ENCODE measurements at regions not wholly inside any gene's neighbourhood (a gene's known extent, or its start where the extent isn't known, plus 50 kb on each side); places are given as distances from the start of the nearest gene placed in this dataset.

DNA sequence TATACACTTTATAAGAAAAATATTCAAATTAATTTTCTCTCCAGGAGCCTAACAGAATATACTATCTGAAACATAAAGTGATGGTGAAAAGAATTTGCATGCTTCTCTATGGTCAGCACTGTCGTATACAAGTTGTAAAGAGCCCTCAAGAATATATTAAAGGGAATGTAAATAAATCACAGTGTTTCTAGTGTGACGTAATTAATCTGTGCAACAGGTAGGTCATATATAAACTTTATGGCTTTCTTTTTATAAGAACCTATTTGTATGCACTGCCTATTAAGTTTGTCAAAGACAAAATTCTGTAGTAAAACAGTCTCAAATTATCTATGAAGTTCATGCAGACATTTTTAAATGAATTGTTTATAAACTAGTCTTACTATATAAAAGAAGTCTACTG is 347.9 kb upstream of the EYS start:
- intact Hi-C loops (cut with DNase I): no loop called here
- no peak overlapping the region for H3K4me3 ChIP-seq
- no peaks in the 10 kb centered on the region for H3K36me3 ChIP-seq
- TF ChIP-seq, protein P1, sequence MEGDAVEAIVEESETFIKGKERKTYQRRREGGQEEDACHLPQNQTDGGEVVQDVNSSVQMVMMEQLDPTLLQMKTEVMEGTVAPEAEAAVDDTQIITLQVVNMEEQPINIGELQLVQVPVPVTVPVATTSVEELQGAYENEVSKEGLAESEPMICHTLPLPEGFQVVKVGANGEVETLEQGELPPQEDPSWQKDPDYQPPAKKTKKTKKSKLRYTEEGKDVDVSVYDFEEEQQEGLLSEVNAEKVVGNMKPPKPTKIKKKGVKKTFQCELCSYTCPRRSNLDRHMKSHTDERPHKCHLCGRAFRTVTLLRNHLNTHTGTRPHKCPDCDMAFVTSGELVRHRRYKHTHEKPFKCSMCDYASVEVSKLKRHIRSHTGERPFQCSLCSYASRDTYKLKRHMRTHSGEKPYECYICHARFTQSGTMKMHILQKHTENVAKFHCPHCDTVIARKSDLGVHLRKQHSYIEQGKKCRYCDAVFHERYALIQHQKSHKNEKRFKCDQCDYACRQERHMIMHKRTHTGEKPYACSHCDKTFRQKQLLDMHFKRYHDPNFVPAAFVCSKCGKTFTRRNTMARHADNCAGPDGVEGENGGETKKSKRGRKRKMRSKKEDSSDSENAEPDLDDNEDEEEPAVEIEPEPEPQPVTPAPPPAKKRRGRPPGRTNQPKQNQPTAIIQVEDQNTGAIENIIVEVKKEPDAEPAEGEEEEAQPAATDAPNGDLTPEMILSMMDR (IDR thresholded peaks at IDR 0.05): no peak
- no peak for TF ChIP-seq POLR2A (IDR thresholded peaks at IDR 0.05)
- no peak for TF ChIP-seq POLR2AphosphoS5 (IDR thresholded peaks at IDR 0.05)
- H3K9me3 ChIP-seq: no peaks in the 10 kb centered on the region
- no peaks in the 10 kb centered on the region for H3K4me1 ChIP-seq (replicated peaks)
- no peak overlapping the region for H3K27ac ChIP-seq
- WGBS: 36% methylated on average over 2 of the region's 2 CpGs
- H3K27me3 ChIP-seq (replicated peaks; ENCODE audit: insufficient read depth): no peaks in the 10 kb centered on the region
- no peak for DNase-seq (ENCODE audit: low spot score)

DNA sequence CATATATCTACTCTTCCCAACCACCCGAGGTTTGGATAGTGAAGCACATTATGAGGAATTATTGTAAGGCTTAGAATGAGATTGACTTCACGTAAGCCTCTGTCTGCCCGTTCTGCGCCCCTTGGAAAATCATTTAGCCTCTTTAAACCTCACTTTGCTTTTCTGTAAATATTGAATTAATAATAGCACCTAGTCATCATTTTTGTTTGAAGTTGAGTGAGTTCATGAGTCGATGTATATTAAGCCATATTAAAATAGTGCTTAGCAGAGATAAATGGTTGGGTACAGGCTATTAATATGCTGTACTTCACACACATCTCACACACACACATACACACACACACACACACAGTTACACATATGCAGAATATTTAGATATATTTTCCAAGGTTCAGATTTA is 344.8 kb upstream of the EYS start:
- H3K4me1 ChIP-seq (replicated peaks): no peaks in the 10 kb centered on the region
- 91% methylated on average over 5 of the region's 5 CpGs for WGBS

DNA sequence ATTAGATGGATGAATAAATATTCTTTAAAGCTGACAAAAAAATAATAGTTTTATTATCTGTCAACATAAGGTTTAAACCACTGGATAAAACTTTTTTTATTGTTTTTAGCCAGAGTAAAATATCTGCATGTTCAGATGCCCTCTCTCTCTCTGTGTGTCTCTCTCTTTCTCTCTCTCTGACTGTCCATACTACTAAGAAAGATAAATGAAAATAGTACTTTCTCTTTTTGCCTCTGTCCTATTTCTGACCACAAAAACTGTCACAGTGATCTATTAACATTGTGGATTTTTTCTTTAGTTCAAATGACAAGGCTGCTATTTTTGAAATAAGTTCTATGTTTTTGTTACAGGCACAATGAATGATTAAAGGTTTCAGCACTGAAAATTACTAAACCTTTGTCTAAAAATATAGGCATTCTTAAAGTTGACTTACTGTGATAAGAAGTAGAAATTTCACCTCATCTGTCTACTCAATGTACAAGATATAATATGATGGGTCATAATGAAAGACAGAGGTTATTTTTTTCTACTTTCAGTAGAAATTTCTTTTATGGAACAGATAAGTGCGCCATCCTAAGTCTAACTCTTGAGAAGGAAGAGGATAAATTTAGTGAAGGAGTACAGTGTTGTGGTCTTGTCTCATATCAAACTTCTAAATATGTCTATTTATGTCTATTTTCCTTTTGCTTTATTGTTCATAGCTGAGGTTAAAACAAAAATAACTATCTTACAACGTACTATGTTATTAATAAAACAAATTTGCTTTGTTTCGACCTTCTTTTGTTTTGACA is 341.9 kb upstream of the EYS start:
- no peak for DNase-seq (ENCODE audit: low spot score)
- TF ChIP-seq, protein P1 (IDR thresholded peaks at IDR 0.05): no peak
- TF ChIP-seq POLR2A (IDR thresholded peaks at IDR 0.05): no peak
- TF ChIP-seq POLR2AphosphoS5 (IDR thresholded peaks at IDR 0.05): no peak
- no peaks in the 10 kb centered on the region for H3K9me3 ChIP-seq
- H3K4me3 ChIP-seq: no peak overlapping the region
- intact Hi-C loops (cut with DNase I): no loop called here
- H3K27ac ChIP-seq: no peak overlapping the region
- no peaks in the 10 kb centered on the region for H3K27me3 ChIP-seq (replicated peaks; ENCODE audit: insufficient read depth)
- no peaks in the 10 kb centered on the region for H3K4me1 ChIP-seq (replicated peaks)
- H3K36me3 ChIP-seq: no peaks in the 10 kb centered on the region
- WGBS: 85% methylated on average over 3 of the region's 3 CpGs

More for the DNA sequence above, 344.8 kb upstream of the EYS start:
- no peaks in the 10 kb centered on the region for H3K27me3 ChIP-seq (replicated peaks; ENCODE audit: insufficient read depth)
- no peak for TF ChIP-seq POLR2AphosphoS5 (IDR thresholded peaks at IDR 0.05)
- no peak for TF ChIP-seq POLR2A (IDR thresholded peaks at IDR 0.05)
- TF ChIP-seq, protein P1 (IDR thresholded peaks at IDR 0.05): no peak
- H3K27ac ChIP-seq: no peak overlapping the region
- DNase-seq (ENCODE audit: low spot score): no peak
- intact Hi-C loops (cut with DNase I): no loop called here
- no peaks in the 10 kb centered on the region for H3K9me3 ChIP-seq
- no peaks in the 10 kb centered on the region for H3K36me3 ChIP-seq
- H3K4me3 ChIP-seq: no peak overlapping the region

GRCh38 chr6:66032626-66033025 is 325.6 kb upstream of the EYS start:
- intact Hi-C loops (cut with DNase I): no loop called here
- H3K4me3 ChIP-seq: no peak overlapping the region
- H3K36me3 ChIP-seq: no peaks in the 10 kb centered on the region
- H3K27ac ChIP-seq: no peak overlapping the region
- DNase-seq (ENCODE audit: low spot score): no peak
- TF ChIP-seq, protein P1 (IDR thresholded peaks at IDR 0.05): no peak
- TF ChIP-seq POLR2A (IDR thresholded peaks at IDR 0.05): no peak
- TF ChIP-seq POLR2AphosphoS5 (IDR thresholded peaks at IDR 0.05): no peak
- H3K27me3 ChIP-seq (replicated peaks; ENCODE audit: insufficient read depth): no peaks in the 10 kb centered on the region
- H3K4me1 ChIP-seq (replicated peaks): no peaks in the 10 kb centered on the region
- H3K9me3 ChIP-seq: no peaks in the 10 kb centered on the region
- 90% methylated on average over 1 of the region's 1 CpG for WGBS

GRCh38 chr6:66029391-66029790 is 322.4 kb upstream of the EYS start:
- H3K4me3 ChIP-seq: no peak overlapping the region
- DNase-seq (ENCODE audit: low spot score): no peak
- H3K9me3 ChIP-seq: no peaks in the 10 kb centered on the region
- H3K27me3 ChIP-seq (replicated peaks; ENCODE audit: insufficient read depth): no peaks in the 10 kb centered on the region
- no peaks in the 10 kb centered on the region for H3K36me3 ChIP-seq
- intact Hi-C loops (cut with DNase I): no loop called here
- H3K4me1 ChIP-seq (replicated peaks): no peaks in the 10 kb centered on the region
- TF ChIP-seq POLR2A (IDR thresholded peaks at IDR 0.05): no peak
- TF ChIP-seq, protein P1 (IDR thresholded peaks at IDR 0.05): no peak
- H3K27ac ChIP-seq: no peak overlapping the region

Measured in prostate gland (tissue), 2 donors.